Left hindlimb (tissue), 1 donor: ENCODE measurements at regions not wholly inside any gene's neighbourhood (a gene's known extent, or its start where the extent isn't known, plus 50 kb on each side); places are given as distances from the start of the nearest gene placed in this dataset.

Source experiments
- DNase-seq: peaks from one replicate; pipeline ENCODE4 v3.0.0-alpha.2; 2018

GRCh38 chr2:236939721-236940231 lies 145.9 kb upstream of the COPS8 start:
- no peak for DNase-seq

GRCh38 chr2:236940497-236940896 lies 145.2 kb upstream of the COPS8 start:
- no peak for DNase-seq

GRCh38 chr2:236940916-236941520 lies 144.7 kb upstream of the COPS8 start:
- no peak for DNase-seq

- DNase-seq, result no peak
Observed at GRCh38 chr2:236941551-236941950, 144.1 kb upstream of the COPS8 start.

- DNase-seq, result no peak
Observed at GRCh38 chr2:236942554-236942953, 143.1 kb upstream of the COPS8 start.

GRCh38 chr2:236943068-236943467 lies 142.6 kb upstream of the COPS8 start:
- DNase-seq, result no peak

GRCh38 chr2:236943841-236944513 lies 141.7 kb upstream of the COPS8 start:
- no peak for DNase-seq

GRCh38 chr2:236944561-236944960 lies 141.1 kb upstream of the COPS8 start:
- no peak for DNase-seq

- DNase-seq, result no peak
Observed at GRCh38 chr2:236945431-236946016, 140.2 kb upstream of the COPS8 start.

GRCh38 chr2:236946871-236947270 lies 138.8 kb upstream of the COPS8 start:
- DNase-seq, result no peak

GRCh38 chr2:236947294-236947693 lies 138.4 kb upstream of the COPS8 start:
- no peak for DNase-seq

- no peak for DNase-seq
Observed at GRCh38 chr2:236947896-236948295, 137.8 kb upstream of the COPS8 start.

GRCh38 chr2:236949089-236949905 lies 136.4 kb upstream of the COPS8 start:
- DNase-seq, result no peak

GRCh38 chr2:236951830-236952475 lies 133.7 kb upstream of the COPS8 start:
- DNase-seq, result no peak

- no peak for DNase-seq
Observed at GRCh38 chr2:236954641-236955040, 131.0 kb upstream of the COPS8 start.

- DNase-seq, result no peak
Observed at GRCh38 chr2:236955521-236956030, 130.1 kb upstream of the COPS8 start.

- DNase-seq, result no peak
Observed at GRCh38 chr2:236956031-236956618, 129.6 kb upstream of the COPS8 start.

- DNase-seq, result no peak
Observed at GRCh38 chr2:236956641-236957040, 129.0 kb upstream of the COPS8 start.

GRCh38 chr2:236959036-236959435 lies 126.7 kb upstream of the COPS8 start:
- DNase-seq, result no peak

- no peak for DNase-seq
Observed at GRCh38 chr2:236959876-236960275, 125.8 kb upstream of the COPS8 start.

- DNase-seq, result no peak
Observed at GRCh38 chr2:236960531-236960930, 125.2 kb upstream of the COPS8 start.

GRCh38 chr2:236962816-236963215 lies 122.9 kb upstream of the COPS8 start:
- DNase-seq, result no peak
